HG02610 (cell line): ENCODE measurements at regions not wholly inside any gene's neighbourhood (a gene's known extent, or its start where the extent isn't known, plus 50 kb on each side); places are given as distances from the start of the nearest gene placed in this dataset.

Experiments
- ATAC-seq: cut with Tn5 transposase; IDR thresholded peaks from one replicate; pipeline ENCODE4 v1.9.1; 2021; ENCODE audit warnings: mild to moderate bottlenecking, moderate library complexity; ENCODE audit not compliant: unreplicated experiment

GRCh38 chr6:44500074-44500473 is 112.6 kb downstream of the CDC5L start:
- ATAC-seq, result no peak

GRCh38 chr6:44503471-44503870 is 116.0 kb downstream of the CDC5L start:
- ATAC-seq, result no peak

- no peak for ATAC-seq
Measured at GRCh38 chr6:44504301-44504791, 116.8 kb downstream of the CDC5L start.

GRCh38 chr6:44505751-44506150 is 118.2 kb downstream of the CDC5L start:
- ATAC-seq, result no peak

GRCh38 chr6:44507014-44507413 is 119.5 kb downstream of the CDC5L start:
- no peak for ATAC-seq

GRCh38 chr6:44508646-44509045 is 121.1 kb downstream of the CDC5L start:
- ATAC-seq, result no peak

GRCh38 chr6:44511126-44511525 is 123.6 kb downstream of the CDC5L start:
- no peak for ATAC-seq

GRCh38 chr6:44512868-44513741 is 125.6 kb downstream of the CDC5L start:
- ATAC-seq, result no peak

- ATAC-seq, result no peak
Measured at GRCh38 chr6:44514085-44514484, 126.6 kb downstream of the CDC5L start.

- ATAC-seq, result no peak
Measured at GRCh38 chr6:44514576-44515193, 127.2 kb downstream of the CDC5L start.

- no peak for ATAC-seq
Measured at GRCh38 chr6:44522871-44523270, 135.4 kb downstream of the CDC5L start.

GRCh38 chr6:44524476-44525227 is 137.1 kb downstream of the CDC5L start:
- ATAC-seq, result no peak

GRCh38 chr6:44525761-44526351 is 138.3 kb downstream of the CDC5L start:
- ATAC-seq, result no peak

GRCh38 chr6:44527181-44527580 is 139.7 kb downstream of the CDC5L start:
- ATAC-seq, result no peak

GRCh38 chr6:44527583-44528369 is 140.3 kb downstream of the CDC5L start:
- ATAC-seq, result no peak

- ATAC-seq, result no peak
Measured at GRCh38 chr6:44528370-44528644, 140.8 kb downstream of the CDC5L start.

- no peak for ATAC-seq
Measured at GRCh38 chr6:44528716-44529115, 141.2 kb downstream of the CDC5L start.

- ATAC-seq, result no peak
Measured at GRCh38 chr6:44529146-44529905, 141.8 kb downstream of the CDC5L start.

GRCh38 chr6:44530209-44530909 is 142.9 kb downstream of the CDC5L start:
- no peak for ATAC-seq
